ENCODE measurements at regions not wholly inside any gene's neighbourhood (a gene's known extent, or its start where the extent isn't known, plus 50 kb on each side); places are given as distances from the start of the nearest gene placed in this dataset.

DNA sequence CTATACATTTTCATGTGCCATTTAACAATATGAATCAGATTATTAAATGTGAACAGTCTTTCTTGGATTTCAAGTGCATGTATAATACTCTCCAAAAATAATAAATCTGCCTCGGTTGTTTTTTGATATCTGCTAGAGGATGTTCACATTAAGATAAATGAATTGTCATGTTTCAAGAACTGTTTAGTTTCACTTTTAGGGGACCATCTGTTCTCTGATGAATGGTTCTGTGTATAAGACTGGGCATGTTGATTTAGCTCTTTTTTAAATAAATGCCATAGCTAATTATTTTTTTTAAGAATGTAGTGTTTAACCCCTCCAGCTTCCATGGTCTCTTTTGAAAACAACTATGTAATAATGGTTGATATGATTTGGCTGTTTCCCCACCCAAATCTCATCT, 1245.1 kb upstream of the ADGRL4 start:
- FAIRE-seq (no peak), ATAC-seq (no peak), DNase-seq (ENCODE audit: low spot score) (no peak)
- TF ChIP-seq ZFY (CRISPR knock-in tag; IDR thresholded peaks at IDR 0.05) = no peak
- no peak for TF ChIP-seq ZNF879 (CRISPR knock-in tag; IDR thresholded peaks at IDR 0.05)
- TF ChIP-seq MAF1 (CRISPR knock-in tag; IDR thresholded peaks at IDR 0.05; ENCODE audit: borderline replicate concordance) = no peak
- no peak for TF ChIP-seq ZNF713 (CRISPR knock-in tag; IDR thresholded peaks at IDR 0.05)
- TF ChIP-seq RFXAP (CRISPR knock-in tag; IDR thresholded peaks at IDR 0.05; ENCODE audit: borderline replicate concordance) = no peak
- no peak for TF ChIP-seq ZNF354B (CRISPR knock-in tag; IDR thresholded peaks at IDR 0.05)
- TF ChIP-seq SSRP1 (CRISPR knock-in tag; IDR thresholded peaks at IDR 0.05) = no peak
- TF ChIP-seq KLF12 (CRISPR knock-in tag; IDR thresholded peaks at IDR 0.05; ENCODE audit: borderline replicate concordance) = no peak
- no peak for TF ChIP-seq JUNB (CRISPR knock-in tag; IDR thresholded peaks at IDR 0.05; ENCODE audit: borderline replicate concordance)
- TF ChIP-seq ZSCAN12 (CRISPR knock-in tag; IDR thresholded peaks at IDR 0.05) = no peak
- TF ChIP-seq, protein P1, sequence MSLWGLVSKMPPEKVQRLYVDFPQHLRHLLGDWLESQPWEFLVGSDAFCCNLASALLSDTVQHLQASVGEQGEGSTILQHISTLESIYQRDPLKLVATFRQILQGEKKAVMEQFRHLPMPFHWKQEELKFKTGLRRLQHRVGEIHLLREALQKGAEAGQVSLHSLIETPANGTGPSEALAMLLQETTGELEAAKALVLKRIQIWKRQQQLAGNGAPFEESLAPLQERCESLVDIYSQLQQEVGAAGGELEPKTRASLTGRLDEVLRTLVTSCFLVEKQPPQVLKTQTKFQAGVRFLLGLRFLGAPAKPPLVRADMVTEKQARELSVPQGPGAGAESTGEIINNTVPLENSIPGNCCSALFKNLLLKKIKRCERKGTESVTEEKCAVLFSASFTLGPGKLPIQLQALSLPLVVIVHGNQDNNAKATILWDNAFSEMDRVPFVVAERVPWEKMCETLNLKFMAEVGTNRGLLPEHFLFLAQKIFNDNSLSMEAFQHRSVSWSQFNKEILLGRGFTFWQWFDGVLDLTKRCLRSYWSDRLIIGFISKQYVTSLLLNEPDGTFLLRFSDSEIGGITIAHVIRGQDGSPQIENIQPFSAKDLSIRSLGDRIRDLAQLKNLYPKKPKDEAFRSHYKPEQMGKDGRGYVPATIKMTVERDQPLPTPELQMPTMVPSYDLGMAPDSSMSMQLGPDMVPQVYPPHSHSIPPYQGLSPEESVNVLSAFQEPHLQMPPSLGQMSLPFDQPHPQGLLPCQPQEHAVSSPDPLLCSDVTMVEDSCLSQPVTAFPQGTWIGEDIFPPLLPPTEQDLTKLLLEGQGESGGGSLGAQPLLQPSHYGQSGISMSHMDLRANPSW (CRISPR knock-in tag; IDR thresholded peaks at IDR 0.05; ENCODE audit: borderline replicate concordance) = no peak
- TF ChIP-seq ZNF891 (CRISPR knock-in tag; IDR thresholded peaks at IDR 0.05) = no peak
- TF ChIP-seq ZNF577 (CRISPR knock-in tag; IDR thresholded peaks at IDR 0.05; ENCODE audit: borderline replicate concordance, low read depth) = no peak
- no peak for TF ChIP-seq BCL6 (CRISPR knock-in tag; IDR thresholded peaks at IDR 0.05)
- TF ChIP-seq, protein P2, sequence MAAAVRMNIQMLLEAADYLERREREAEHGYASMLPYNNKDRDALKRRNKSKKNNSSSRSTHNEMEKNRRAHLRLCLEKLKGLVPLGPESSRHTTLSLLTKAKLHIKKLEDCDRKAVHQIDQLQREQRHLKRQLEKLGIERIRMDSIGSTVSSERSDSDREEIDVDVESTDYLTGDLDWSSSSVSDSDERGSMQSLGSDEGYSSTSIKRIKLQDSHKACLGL (CRISPR knock-in tag; IDR thresholded peaks at IDR 0.05) = no peak
- TF ChIP-seq FOXO1 (CRISPR knock-in tag; IDR thresholded peaks at IDR 0.05) = no peak
- Histone ChIP-seq H2AFZ (ENCODE audit: low read length) (no peak overlapping the region), H3K79me2 (ENCODE audit: insufficient read depth, low read length) (no peaks in the 10 kb centered on the region), H4K20me1 (ENCODE audit: insufficient read depth, low read length) (no peaks in the 10 kb centered on the region), H3K27ac (ENCODE audit: extremely low read length, insufficient read depth, low read length) (no peak overlapping the region), H3K36me3 (replicated peaks in 1 of 2; ENCODE audit: control insufficient read depth in 1 of 2, insufficient read depth in 2 of 2, low read length in 2 of 2) (no peaks in the 10 kb centered on the region), H3K27me3 (ENCODE audit: control insufficient read depth in 1 of 2, insufficient read depth in 2 of 2, low read length in 2 of 2) (no peaks in the 10 kb centered on the region; a peak in 1 of 5 replicates), H3K4me1 (ENCODE audit: insufficient read depth, low read length) (no peaks in the 10 kb centered on the region), H3K9me3 (ENCODE audit: low read length) (peaks cover 81% of the 10 kb centered on the region), H3K9ac (ENCODE audit: insufficient read depth, low read depth, low read length) (no peak overlapping the region), H3K4me3 (replicated peaks in 1 of 3; ENCODE audit: insufficient read depth in 1 of 3, low read depth in 2 of 3, low read length in 3 of 3) (no peak overlapping the region), H3K4me2 (ENCODE audit: low read depth, low read length) (no peak overlapping the region)
- in situ Hi-C loops (cut with HindIII; ENCODE audit: extremely low pct_ligation_motif_present, low pct_unique_long_range_greater_than_20kb) = no loop called here
- ChIA-PET POLR2A (no interaction called here), CTCF (ENCODE audit: low intra/inter-chr PET ratio, low total read pairs) (no interaction called here)
- intact Hi-C loops (cut with micrococcal nuclease; ENCODE audit: unreplicated experiment) = no loop called here
- BruUV-seq (replicated peaks) = no TSS peak
- WGBS (ENCODE audit: low lambda C conversion rate) = 7% methylated on average over 1 of the region's 1 CpG

Measured in HepG2 (cell line).